GM18870 (cell line): ENCODE measurements at regions not wholly inside any gene's neighbourhood (a gene's known extent, or its start where the extent isn't known, plus 50 kb on each side); places are given as distances from the start of the nearest gene placed in this dataset.
"Not testable (repeated sequence)": the region's sequence is repeated elsewhere in the genome, so short reads cannot be mapped to it uniquely, and the experiment has no call there.

Experiments
- ATAC-seq: cut with Tn5 transposase; IDR thresholded peaks from one replicate; pipeline ENCODE4 v1.9.1; 2021; ENCODE audit warnings: moderate library complexity; ENCODE audit not compliant: unreplicated experiment

GRCh38 chr12:127041985-127042625 is 1224.9 kb upstream of the TMEM132C start:
- ATAC-seq = peak; percentile 97

GRCh38 chr12:127043731-127044130 is 1223.2 kb upstream of the TMEM132C start:
- no peak for ATAC-seq

- no peak for ATAC-seq
These were observed 1222.1 kb upstream of the TMEM132C start for GRCh38 chr12:127044836-127045235.

- no peak for ATAC-seq
These were observed 1220.5 kb upstream of the TMEM132C start for GRCh38 chr12:127046467-127046866.

GRCh38 chr12:127048057-127048456 is 1218.9 kb upstream of the TMEM132C start:
- no peak for ATAC-seq

- ATAC-seq = not testable (repeated sequence)
These were observed 1218.4 kb upstream of the TMEM132C start for GRCh38 chr12:127048525-127048924.

GRCh38 chr12:127051139-127051538 is 1215.8 kb upstream of the TMEM132C start:
- ATAC-seq = no peak

- ATAC-seq = no peak
These were observed 1214.3 kb upstream of the TMEM132C start for GRCh38 chr12:127052511-127053232.

GRCh38 chr12:127054531-127054930 is 1212.4 kb upstream of the TMEM132C start:
- ATAC-seq = no peak

- ATAC-seq = no peak
These were observed 1206.6 kb upstream of the TMEM132C start for GRCh38 chr12:127060310-127060847.

GRCh38 chr12:127060933-127061332 is 1206.0 kb upstream of the TMEM132C start:
- ATAC-seq = no peak

- ATAC-seq = no peak
These were observed 1203.5 kb upstream of the TMEM132C start for GRCh38 chr12:127063339-127064072.

GRCh38 chr12:127064207-127064606 is 1202.8 kb upstream of the TMEM132C start:
- ATAC-seq = no peak

- no peak for ATAC-seq
These were observed 1201.4 kb upstream of the TMEM132C start for GRCh38 chr12:127065595-127065994.

GRCh38 chr12:127070515-127071157 is 1196.3 kb upstream of the TMEM132C start:
- no peak for ATAC-seq

GRCh38 chr12:127074161-127074560 is 1192.8 kb upstream of the TMEM132C start:
- no peak for ATAC-seq

- no peak for ATAC-seq
These were observed 1191.0 kb upstream of the TMEM132C start for GRCh38 chr12:127075981-127076380.

GRCh38 chr12:127077262-127078045 is 1189.5 kb upstream of the TMEM132C start:
- ATAC-seq = no peak

- no peak for ATAC-seq
These were observed 1188.2 kb upstream of the TMEM132C start for GRCh38 chr12:127078577-127079350.

GRCh38 chr12:127079636-127080035 is 1187.3 kb upstream of the TMEM132C start:
- ATAC-seq = no peak
